Fibroblast of lung (primary cell): ENCODE measurements at regions not wholly inside any gene's neighbourhood (a gene's known extent, or its start where the extent isn't known, plus 50 kb on each side); places are given as distances from the start of the nearest gene placed in this dataset.

ENCODE experiments used
- CTCF ChIP-seq, 2 donors: IDR thresholded peaks in 1 of 2; conservative IDR thresholded peaks in 1 of 2; 1 replicate in 1 of 2; 2 replicates in 1 of 2; pipeline ENCODE4 v1.5.1; 2011 to 2012; ENCODE audit warnings: low read length in 2 of 2, control low read depth in 1 of 2, inconsistent platforms in 1 of 2, low read depth in 1 of 2, mild to moderate bottlenecking in 1 of 2
- EZH2 ChIP-seq: IDR thresholded peaks from 2 replicates; pipeline ENCODE4 v1.5.1; 2012; ENCODE audit warnings: low read length, control low read depth, mild to moderate bottlenecking; ENCODE audit errors: missing control alignments

- TF ChIP-seq EZH2 (no peak), CTCF (conservative IDR thresholded peaks at IDR 0.05 in 1 of 2, IDR thresholded peaks at IDR 0.05 in 1 of 2; ENCODE audit: low read depth in 1 of 2, low read length in 2 of 2) (no peak)
Observed at GRCh38 chr11:19598876-19599486, 113.7 kb upstream of the NAV2 start.
